IMR-90 (cell line): ENCODE measurements at regions not wholly inside any gene's neighbourhood (a gene's known extent, or its start where the extent isn't known, plus 50 kb on each side); places are given as distances from the start of the nearest gene placed in this dataset.

Experiments used
- ATAC-seq: fragments of 200-7000 bp; cut with Tn5 transposase; 2 replicates; pipeline ENCODE4 v1.9.1; 2020; ENCODE audit warnings: low read depth, mild to moderate bottlenecking, moderate library complexity
- BruUV-seq: library from RNA; stranded (reverse); fragments of 400-500 nt; replicated peaks from 2 replicates; lab custom pipeline; 2021; lab: Mats Ljungman, UMichigan
- CTCF ChIA-PET: fragments of 300-600 bp; formaldehyde crosslinking; extraction: SDS; loops from one replicate; lab custom pipeline; 2021; ENCODE audit warnings: antibody characterized with exemption; lab: Yijun Ruan, JAX
- POLR2A ChIA-PET: fragments of 300-600 bp; sonication (Branson Sonifier 250); formaldehyde crosslinking; loops from one replicate; lab custom pipeline; 2022; ENCODE audit warnings: antibody characterized with exemption; ENCODE audit not compliant: unreplicated experiment; lab: Charles Lee
- DNase-seq: peaks from one replicate; pipeline ENCODE4 v3.0.0; 2013
- H2AFZ ChIP-seq: replicated peaks from 2 replicates; pipeline ENCODE3; 2013; ENCODE audit warnings: low read length, mild to moderate bottlenecking; ENCODE audit not compliant: poor library complexity
- H2AK5ac ChIP-seq: 2 replicates; pipeline ENCODE4 v1.6.1; 2013; ENCODE audit warnings: low read depth, low read length, inconsistent platforms
- H2AK9ac ChIP-seq: replicated peaks from 2 replicates; pipeline ENCODE3; 2013; ENCODE audit warnings: mild to moderate bottlenecking, low read depth, low read length, moderate library complexity; ENCODE audit not compliant: poor library complexity
- H2BK120ac ChIP-seq: 2 replicates; pipeline ENCODE4 v1.6.1; 2013; ENCODE audit warnings: low read depth, low read length, inconsistent platforms
- H2BK15ac ChIP-seq: 3 replicates; pipeline ENCODE4 v1.6.1; 2013; ENCODE audit warnings: low read depth, low read length, inconsistent platforms
- H2BK20ac ChIP-seq: 2 replicates; pipeline ENCODE4 v1.6.1; 2013; ENCODE audit warnings: low read depth, mild to moderate bottlenecking, inconsistent platforms, low read length, moderate library complexity
- H2BK5ac ChIP-seq: 2 replicates; pipeline ENCODE4 v1.6.1; 2013; ENCODE audit warnings: mild to moderate bottlenecking, low read depth, low read length, inconsistent platforms; ENCODE audit not compliant: poor library complexity, severe bottlenecking
- H3K14ac ChIP-seq: replicated peaks from 2 replicates; pipeline ENCODE4 v1.6.1; 2013; ENCODE audit warnings: low read depth, low read length, inconsistent platforms
- H3K18ac ChIP-seq: 2 replicates; pipeline ENCODE4 v1.6.1; 2013; ENCODE audit warnings: low read depth, low read length, control low read depth
- H3K23ac ChIP-seq: 2 replicates; pipeline ENCODE4 v1.6.1; 2013; ENCODE audit warnings: low read depth, low read length, inconsistent platforms
- H3K27ac ChIP-seq: 2 replicates; pipeline ENCODE4 v1.5.1; 2013; ENCODE audit warnings: mild to moderate bottlenecking, control low read depth, low read length; ENCODE audit not compliant: insufficient read depth
- H3K27me3 ChIP-seq: 2 replicates; pipeline ENCODE4 v1.6.1; 2013; ENCODE audit warnings: low read length; ENCODE audit not compliant: control insufficient read depth, insufficient read depth
- H3K36me3 ChIP-seq: 2 replicates; pipeline ENCODE4 v1.6.1; 2013; ENCODE audit warnings: low read length, mixed read lengths; ENCODE audit not compliant: control insufficient read depth, insufficient read depth
- H3K4ac ChIP-seq: 2 replicates; pipeline ENCODE4 v1.6.1; 2013; ENCODE audit warnings: low read depth, low read length, inconsistent platforms
- H3K4me1 ChIP-seq: 2 replicates; pipeline ENCODE4 v1.6.1; 2013; ENCODE audit warnings: low read length, mixed read lengths; ENCODE audit not compliant: control insufficient read depth, insufficient read depth
- H3K4me2 ChIP-seq: 2 replicates; pipeline ENCODE4 v1.6.1; 2013; ENCODE audit warnings: low read depth, mild to moderate bottlenecking, control low read depth, low read length, moderate library complexity
- H3K4me3 ChIP-seq: 2 replicates; pipeline ENCODE4 v1.5.1; 2013; ENCODE audit warnings: low read depth, mild to moderate bottlenecking, control low read depth, low read length, moderate library complexity; ENCODE audit not compliant: insufficient read depth
- H3K56ac ChIP-seq: 2 replicates; pipeline ENCODE4 v1.6.1; 2013; ENCODE audit warnings: low read length, inconsistent platforms; ENCODE audit not compliant: insufficient read depth; ENCODE audit errors: extremely low read depth
- H3K79me1 ChIP-seq, 2 experiments: 2 replicates each; pipeline ENCODE4 v1.6.1; 2013; ENCODE audit warnings: low read length in 2 of 2, inconsistent platforms in 1 of 2, low read depth in 1 of 2
- H3K9ac ChIP-seq: 2 replicates; pipeline ENCODE4 v1.6.1; 2013; ENCODE audit warnings: low read depth, low read length, control low read depth
- H3K9me1 ChIP-seq: 2 replicates; pipeline ENCODE4 v1.6.1; 2013; ENCODE audit warnings: low read length, inconsistent platforms; ENCODE audit not compliant: insufficient read depth
- H3K9me3 ChIP-seq: 2 replicates; pipeline ENCODE4 v1.6.1; 2013; ENCODE audit warnings: low read length; ENCODE audit not compliant: control insufficient read depth, insufficient read depth
- H4K20me1 ChIP-seq: 2 replicates; pipeline ENCODE4 v1.6.1; 2013; ENCODE audit warnings: low read length, inconsistent platforms; ENCODE audit not compliant: insufficient read depth
- H4K5ac ChIP-seq: 2 replicates; pipeline ENCODE4 v1.6.1; 2013; ENCODE audit warnings: mild to moderate bottlenecking, low read depth, low read length, control low read depth
- H4K8ac ChIP-seq, 2 experiments: 2 replicates each; pipeline ENCODE4 v1.6.1; 2013; ENCODE audit warnings: low read depth in 2 of 2, low read length in 2 of 2, control low read depth in 1 of 2, inconsistent platforms in 1 of 2
- H4K91ac ChIP-seq: 2 replicates; pipeline ENCODE4 v1.6.1; 2013; ENCODE audit warnings: low read depth, low read length, inconsistent platforms; ENCODE audit not compliant: insufficient read depth
- FOS ChIP-seq: fragments of 150-350 bp; IDR thresholded peaks from 2 replicates; pipeline ENCODE4 v1.6.1; 2016; ENCODE audit warnings: low read depth, low read length
- MAFK ChIP-seq: IDR thresholded peaks from 2 replicates; pipeline ENCODE4 v1.6.1; 2012; ENCODE audit warnings: low read depth, low read length, improper control_type of control experiment
- NFE2L2 ChIP-seq: fragments of 150-350 bp; IDR thresholded peaks from 2 replicates; pipeline ENCODE4 v1.6.1; 2016; ENCODE audit warnings: low read depth, mild to moderate bottlenecking, low read length
- POLR2A ChIP-seq: IDR thresholded peaks from 2 replicates; pipeline ENCODE4 v1.6.1; 2012; ENCODE audit warnings: mild to moderate bottlenecking, low read depth, low read length
- WGBS, 2 experiments: methylation state at CpG; one replicate each; pipeline versions ENCODE4 v1.1.5 to v1.1.7; 2013; ENCODE audit warnings: missing lambda C conversion rate in 2 of 2; ENCODE audit not compliant: insufficient read length in 1 of 2; ENCODE audit errors: extremely low coverage in 2 of 2; 5-methylcytosine and 5-hydroxymethylcytosine counted together
- dilution Hi-C: fragments of 300-500 bp; cut with HindIII; formaldehyde crosslinking; loops from one replicate; pipeline ENCODE4 v1.14.3; 2018; ENCODE audit warnings: low sequenced_read_pairs; ENCODE audit not compliant: unreplicated experiment
- in situ Hi-C: fragments of 300-500 bp; cut with MboI; formaldehyde crosslinking; loops from 3 replicates; pipeline ENCODE4 v1.14.3; 2019; ENCODE audit warnings: low sequenced_read_pairs, inconsistent platforms, mixed read lengths
- intact Hi-C: fragments of 100-400 bp; cut with micrococcal nuclease; formaldehyde crosslinking; loops from 2 replicates; pipeline ENCODE4 v1.10.0; 2022
- TF ChIP-seq, protein P1 (sequence below): conservative IDR thresholded peaks from 2 replicates; pipeline ENCODE4 v1.5.1; 2012; ENCODE audit warnings: mild to moderate bottlenecking, low read depth, low read length, improper control_type of control experiment
- TF ChIP-seq, protein P2 (sequence below): fragments of 150-350 bp; IDR thresholded peaks from 2 replicates; pipeline ENCODE4 v1.6.1; 2017; ENCODE audit warnings: mild to moderate bottlenecking, antibody characterized with exemption, low read length, low read depth

DNA sequence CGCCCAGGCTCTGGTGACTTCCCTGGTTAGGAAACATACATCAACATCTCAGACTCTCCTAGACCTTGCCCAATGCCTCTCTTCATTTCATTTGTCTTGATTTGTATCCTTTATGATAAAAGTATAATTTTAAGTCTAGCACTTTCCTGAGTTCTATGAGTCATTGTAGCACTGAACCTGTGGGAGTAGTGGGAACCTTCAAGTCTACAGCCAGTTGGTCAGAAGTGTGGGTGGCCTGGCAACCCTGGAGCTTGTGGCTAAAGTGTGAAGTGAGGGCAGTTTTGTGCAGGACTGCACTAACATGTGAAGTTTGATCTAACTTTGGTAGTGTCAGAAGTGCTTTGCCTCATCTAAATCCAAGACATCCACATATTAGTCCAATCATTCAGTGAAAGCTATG is 259.3 kb upstream of the IGFBP7 start:
- POLR2A ChIA-PET: no interaction called here
- intact Hi-C loops: no loop called here
- no TSS peak for BruUV-seq

More for the DNA sequence above, 259.3 kb upstream of the IGFBP7 start:
- CTCF ChIA-PET: no interaction called here
- Histone ChIP-seq H4K8ac (no peak overlapping the region), H3K18ac (no peak overlapping the region), H3K36me3 (no peaks in the 10 kb centered on the region), H3K4ac (no peak overlapping the region), H3K27ac (no peak overlapping the region), H3K4me3 (no peak overlapping the region), H2BK5ac (no peak overlapping the region), H2BK120ac (no peak overlapping the region), H3K23ac (no peak overlapping the region), H3K79me1 (no peaks in the 10 kb centered on the region), H3K14ac (no peak overlapping the region), H2AK5ac (no peak overlapping the region), H3K9ac (no peak overlapping the region), H2AK9ac (no peak overlapping the region), H3K9me1 (no peaks in the 10 kb centered on the region), H2BK20ac (no peak overlapping the region), H3K4me1 (no peaks in the 10 kb centered on the region), H4K91ac (no peak overlapping the region), H3K56ac (no peak overlapping the region), H4K20me1 (no peaks in the 10 kb centered on the region), H2AFZ (no peak overlapping the region), H3K4me2 (no peak overlapping the region), H3K9me3 (no peaks in the 10 kb centered on the region), H3K27me3 (no peaks in the 10 kb centered on the region), H2BK15ac (no peak overlapping the region), H4K5ac (no peak overlapping the region)
- ATAC-seq (no peak), DNase-seq (no peak)
- dilution Hi-C loops: no loop called here
- no CpG with 5 or more reads among the region's 1 CpG for WGBS, 2 experiments
- TF ChIP-seq, protein P1, sequence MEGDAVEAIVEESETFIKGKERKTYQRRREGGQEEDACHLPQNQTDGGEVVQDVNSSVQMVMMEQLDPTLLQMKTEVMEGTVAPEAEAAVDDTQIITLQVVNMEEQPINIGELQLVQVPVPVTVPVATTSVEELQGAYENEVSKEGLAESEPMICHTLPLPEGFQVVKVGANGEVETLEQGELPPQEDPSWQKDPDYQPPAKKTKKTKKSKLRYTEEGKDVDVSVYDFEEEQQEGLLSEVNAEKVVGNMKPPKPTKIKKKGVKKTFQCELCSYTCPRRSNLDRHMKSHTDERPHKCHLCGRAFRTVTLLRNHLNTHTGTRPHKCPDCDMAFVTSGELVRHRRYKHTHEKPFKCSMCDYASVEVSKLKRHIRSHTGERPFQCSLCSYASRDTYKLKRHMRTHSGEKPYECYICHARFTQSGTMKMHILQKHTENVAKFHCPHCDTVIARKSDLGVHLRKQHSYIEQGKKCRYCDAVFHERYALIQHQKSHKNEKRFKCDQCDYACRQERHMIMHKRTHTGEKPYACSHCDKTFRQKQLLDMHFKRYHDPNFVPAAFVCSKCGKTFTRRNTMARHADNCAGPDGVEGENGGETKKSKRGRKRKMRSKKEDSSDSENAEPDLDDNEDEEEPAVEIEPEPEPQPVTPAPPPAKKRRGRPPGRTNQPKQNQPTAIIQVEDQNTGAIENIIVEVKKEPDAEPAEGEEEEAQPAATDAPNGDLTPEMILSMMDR: no peak
- TF ChIP-seq FOS (no peak), POLR2A (no peak), NFE2L2 (no peak), MAFK (no peak)
- TF ChIP-seq, protein P2, sequence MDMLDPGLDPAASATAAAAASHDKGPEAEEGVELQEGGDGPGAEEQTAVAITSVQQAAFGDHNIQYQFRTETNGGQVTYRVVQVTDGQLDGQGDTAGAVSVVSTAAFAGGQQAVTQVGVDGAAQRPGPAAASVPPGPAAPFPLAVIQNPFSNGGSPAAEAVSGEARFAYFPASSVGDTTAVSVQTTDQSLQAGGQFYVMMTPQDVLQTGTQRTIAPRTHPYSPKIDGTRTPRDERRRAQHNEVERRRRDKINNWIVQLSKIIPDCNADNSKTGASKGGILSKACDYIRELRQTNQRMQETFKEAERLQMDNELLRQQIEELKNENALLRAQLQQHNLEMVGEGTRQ: no peak
- in situ Hi-C loops: no loop called here
